Kidney glomerular epithelial cell (primary cell): ENCODE measurements at regions not wholly inside any gene's neighbourhood (a gene's known extent, or its start where the extent isn't known, plus 50 kb on each side); places are given as distances from the start of the nearest gene placed in this dataset.

Experiments
- DNase-seq: peaks from one replicate; lab custom pipeline; 2025; lab: John Stamatoyannopoulos, UW

DNA sequence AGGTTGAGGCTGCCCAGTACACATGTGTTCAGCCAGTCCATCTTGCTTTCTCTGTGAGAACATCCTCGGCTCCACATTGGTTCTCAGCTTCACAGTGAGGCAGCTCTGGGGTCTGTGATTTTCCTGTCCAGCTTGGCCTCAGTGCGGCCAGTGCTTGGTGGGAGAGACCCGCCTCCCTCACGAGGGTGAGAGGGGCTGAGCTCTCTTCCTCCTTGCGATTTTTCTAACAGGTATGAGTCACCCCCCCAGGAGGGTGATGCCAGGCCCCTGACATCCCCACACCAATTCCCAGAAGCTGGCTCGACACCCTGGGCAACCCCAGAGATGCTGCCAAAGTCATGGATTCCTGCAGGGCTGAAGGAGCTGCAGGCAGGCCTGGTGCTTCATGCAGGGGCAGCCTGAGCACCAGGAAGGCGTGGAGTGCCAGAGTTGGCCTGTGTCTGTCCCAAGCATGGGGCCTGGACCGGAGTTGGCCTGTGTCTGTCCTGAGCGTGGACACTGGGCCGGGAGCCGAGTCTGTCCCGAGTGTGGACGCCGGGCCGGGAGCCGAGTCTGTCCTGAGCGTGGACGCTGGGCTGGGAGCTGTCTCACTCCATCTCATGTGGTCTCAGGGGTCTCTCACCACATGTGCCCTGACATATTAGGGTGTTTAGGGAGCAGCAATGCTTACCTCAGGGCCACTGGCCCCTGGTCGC, 408.6 kb upstream of the IRX4 start:
- DNase-seq: no peak

- no peak for DNase-seq
These were observed 406.7 kb upstream of the IRX4 start for GRCh38 chr5:2289380-2289779.

DNA sequence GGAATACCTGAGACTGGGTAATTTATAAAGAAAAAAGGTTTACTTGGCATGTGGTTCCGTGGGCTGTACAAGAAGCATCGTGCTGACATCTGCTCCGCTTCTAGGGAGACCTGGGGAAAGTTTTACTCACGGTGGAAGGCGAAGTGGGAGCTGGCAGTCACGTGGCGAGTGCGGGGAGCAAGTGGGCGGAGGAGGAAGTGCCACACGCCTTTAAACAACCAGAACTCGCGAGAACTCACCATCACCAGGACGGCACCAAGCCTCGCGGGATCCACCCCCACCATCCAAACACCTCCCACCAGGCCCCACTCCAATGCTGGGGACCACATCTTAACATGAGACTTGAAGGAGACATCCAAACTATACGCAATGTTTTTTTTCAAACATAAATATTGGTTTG, 406.2 kb upstream of the IRX4 start:
- DNase-seq: no peak

GRCh38 chr5:2288466-2288865, 405.7 kb upstream of the IRX4 start:
- no peak for DNase-seq

DNA sequence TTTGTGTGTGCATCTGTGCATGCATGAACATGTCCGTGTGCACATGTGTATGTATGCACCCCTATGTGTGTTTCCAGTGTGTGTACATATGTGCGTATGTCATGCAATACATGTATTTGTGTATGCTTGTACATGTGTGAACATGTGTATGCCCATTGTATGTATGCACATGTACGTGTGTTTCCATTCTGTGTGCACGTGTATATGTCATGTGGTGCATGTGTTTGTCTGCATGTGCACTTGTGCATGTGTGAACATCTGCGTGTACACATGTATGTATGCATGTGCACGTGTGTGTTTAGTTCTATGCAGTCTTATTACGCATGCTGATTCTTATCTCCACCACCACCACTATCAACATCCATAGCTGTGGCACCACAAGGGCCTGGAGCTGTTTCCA, 403.5 kb upstream of the IRX4 start:
- no peak for DNase-seq

DNA sequence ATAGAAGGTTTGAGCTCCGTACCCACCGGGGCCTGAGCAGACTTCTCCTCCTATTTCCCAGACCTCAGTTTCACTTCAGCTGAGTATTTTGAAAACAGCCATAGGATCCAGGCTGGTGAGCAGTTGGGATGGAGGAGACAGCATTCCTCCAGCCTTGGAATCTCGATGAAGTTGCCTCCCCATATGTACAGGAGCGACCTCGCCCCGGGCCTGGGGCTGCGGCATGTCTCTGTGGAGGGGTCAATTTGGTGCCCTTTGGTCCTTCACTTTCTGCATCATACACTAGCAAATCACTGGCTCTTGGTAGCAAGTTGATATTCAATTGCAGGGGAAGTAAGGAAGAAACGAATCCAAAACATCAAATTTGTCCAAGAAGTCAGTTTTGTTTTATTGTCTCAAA, 402.0 kb upstream of the IRX4 start:
- no peak for DNase-seq

- DNase-seq: no peak
These were observed 400.8 kb upstream of the IRX4 start for GRCh38 chr5:2283481-2284045.

- DNase-seq: no peak
These were observed 400.2 kb upstream of the IRX4 start for GRCh38 chr5:2282893-2283292.

- DNase-seq: no peak
These were observed 399.4 kb upstream of the IRX4 start for GRCh38 chr5:2282034-2282690.

- no peak for DNase-seq
These were observed 398.7 kb upstream of the IRX4 start for GRCh38 chr5:2281446-2281845.

- DNase-seq: no peak
These were observed 397.6 kb upstream of the IRX4 start for GRCh38 chr5:2280318-2280717.

GRCh38 chr5:2278825-2279456, 396.2 kb upstream of the IRX4 start:
- DNase-seq: no peak

DNA sequence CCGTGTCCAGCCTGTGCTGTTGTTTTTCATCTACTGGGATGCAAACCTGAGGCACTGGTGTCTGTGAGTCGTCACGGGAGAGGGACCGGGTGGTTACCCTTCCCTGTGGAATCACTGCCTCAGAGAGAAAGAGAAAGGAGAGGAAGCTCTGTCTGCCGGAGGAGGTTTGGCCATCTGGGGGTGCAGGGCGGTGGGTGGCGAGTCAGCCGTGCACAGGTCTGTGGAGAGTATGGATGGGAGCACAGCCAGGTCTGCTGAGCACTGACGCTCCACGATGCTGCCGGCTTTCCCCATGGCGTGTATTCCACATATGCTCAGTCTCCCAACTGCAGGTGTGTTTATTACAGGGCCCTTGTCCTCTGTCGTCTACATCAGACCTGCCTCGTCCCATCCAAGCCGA, 395.2 kb upstream of the IRX4 start:
- no peak for DNase-seq

GRCh38 chr5:2276101-2276500, 393.4 kb upstream of the IRX4 start:
- no peak for DNase-seq

DNA sequence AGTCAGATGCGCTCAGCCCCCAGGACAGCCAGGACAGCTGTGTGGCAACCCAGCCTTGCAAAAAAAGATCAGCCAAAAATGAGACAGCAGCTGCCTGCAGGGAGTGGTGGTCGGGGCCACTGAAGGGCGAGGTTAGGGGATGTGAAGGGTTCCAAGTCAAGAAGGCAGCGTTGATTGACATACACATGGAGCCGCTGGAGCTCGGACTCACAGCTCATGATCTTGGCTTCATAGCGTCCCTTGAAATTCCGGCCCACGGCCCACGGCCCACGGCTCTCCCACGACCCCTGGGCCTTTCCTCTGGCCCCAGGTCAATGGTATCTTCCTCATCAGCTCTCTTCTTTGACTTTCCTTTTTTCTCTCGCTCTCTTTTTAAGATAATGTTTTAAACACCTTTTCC, 390.0 kb upstream of the IRX4 start:
- DNase-seq: no peak

DNA sequence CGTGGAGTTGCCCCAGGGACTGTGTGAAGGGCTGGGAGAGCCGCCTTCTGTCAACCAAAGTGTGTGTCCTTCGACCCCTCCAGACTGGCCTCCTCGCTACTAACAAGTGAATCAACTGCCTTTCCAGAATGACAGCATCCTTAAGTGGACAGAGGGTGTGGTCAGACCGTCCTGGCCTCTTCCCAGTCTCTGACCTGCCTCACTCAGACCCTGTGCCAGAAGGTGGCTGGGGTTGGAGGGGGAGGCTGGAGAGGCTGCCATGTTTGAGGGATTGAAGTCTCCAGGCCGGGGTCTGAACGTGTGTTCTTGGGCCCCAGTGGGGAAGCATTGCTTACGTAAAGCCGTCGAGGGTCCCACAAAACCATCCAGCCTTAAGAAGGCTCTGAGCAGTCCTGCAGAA, 389.3 kb upstream of the IRX4 start:
- DNase-seq: no peak

- no peak for DNase-seq
These were observed 388.6 kb upstream of the IRX4 start for GRCh38 chr5:2271316-2271715.

GRCh38 chr5:2270467-2270866, 387.7 kb upstream of the IRX4 start:
- no peak for DNase-seq

GRCh38 chr5:2269656-2270055, 386.9 kb upstream of the IRX4 start:
- no peak for DNase-seq

- DNase-seq: no peak
These were observed 385.3 kb upstream of the IRX4 start for GRCh38 chr5:2267991-2268390.

- no peak for DNase-seq
These were observed 384.0 kb upstream of the IRX4 start for GRCh38 chr5:2266641-2267240.

GRCh38 chr5:2265341-2265740, 382.6 kb upstream of the IRX4 start:
- DNase-seq: no peak

DNA sequence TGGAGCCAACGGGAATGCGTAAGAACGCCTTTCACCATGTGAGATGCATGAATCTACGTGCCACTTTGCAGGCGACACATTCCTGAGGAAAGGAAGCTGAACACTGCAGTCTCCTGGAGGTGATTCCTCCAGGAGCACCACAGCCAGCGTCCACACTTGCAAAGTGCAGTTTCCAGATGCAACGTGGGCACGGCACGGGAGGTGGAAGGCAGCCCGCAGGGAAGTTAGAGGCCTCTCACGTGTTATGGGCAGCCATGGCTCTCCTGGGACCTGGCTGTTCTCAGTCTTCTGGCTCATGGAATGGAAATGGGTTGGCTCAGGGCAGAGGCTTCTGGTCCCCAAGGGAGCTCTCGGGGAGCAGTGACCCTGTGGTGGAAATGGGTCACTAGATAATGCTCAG, 381.0 kb upstream of the IRX4 start:
- no peak for DNase-seq
